H1 (cell line): ENCODE measurements at regions not wholly inside any gene's neighbourhood (a gene's known extent, or its start where the extent isn't known, plus 50 kb on each side); places are given as distances from the start of the nearest gene placed in this dataset.

Experiments used
- CTCF ChIA-PET: fragments of 300-600 bp; sonication (Branson Sonifier 250); formaldehyde crosslinking; loops from one replicate; lab custom pipeline; 2021; ENCODE audit not compliant: partially characterized antibody; lab: Charles Lee
- POLR2A ChIA-PET: fragments of 300-600 bp; sonication (Branson Sonifier 250); formaldehyde crosslinking; loops from one replicate; lab custom pipeline; 2021; ENCODE audit warnings: inconsistent platforms; ENCODE audit not compliant: partially characterized antibody; lab: Charles Lee
- DNase-seq, 2 experiments: peaks; one replicate each; pipeline versions ENCODE4 v3.0.0 to v3.0.0-alpha.2; 2010 to 2022; ENCODE audit warnings: low spot score in 2 of 2, low read depth in 1 of 2, mixed read lengths in 1 of 2
- FAIRE-seq: peaks from 2 replicates; lab custom pipeline; 2011; peaks lifted over from hg19 to GRCh38; lab: Jason Lieb, UNC
- H2AFZ ChIP-seq: 2 replicates; pipeline ENCODE4 v1.8.1; 2012; ENCODE audit warnings: low read length, inconsistent platforms
- H2AK5ac ChIP-seq: 2 replicates; pipeline ENCODE4 v1.6.1; 2013; ENCODE audit warnings: low read depth, low read length
- H2BK120ac ChIP-seq: replicated peaks from 2 replicates; pipeline ENCODE3; 2013; ENCODE audit warnings: low read depth, low read length, inconsistent platforms
- H2BK12ac ChIP-seq: 2 replicates; pipeline ENCODE4 v1.6.1; 2013; ENCODE audit warnings: low read depth, low read length
- H2BK15ac ChIP-seq: 2 replicates; pipeline ENCODE4 v1.6.1; 2013; ENCODE audit warnings: low read length
- H2BK20ac ChIP-seq: 2 replicates; pipeline ENCODE4 v1.6.1; 2013; ENCODE audit warnings: low read length
- H2BK5ac ChIP-seq: 2 replicates; pipeline ENCODE4 v1.6.1; 2013; ENCODE audit warnings: low read depth, low read length
- H3K14ac ChIP-seq: 2 replicates; pipeline ENCODE4 v1.6.1; 2013; ENCODE audit warnings: inconsistent platforms; ENCODE audit not compliant: insufficient read length
- H3K18ac ChIP-seq: 2 replicates; pipeline ENCODE4 v1.6.1; 2013; ENCODE audit warnings: low read length; ENCODE audit errors: extremely low read depth
- H3K23ac ChIP-seq: 2 replicates; pipeline ENCODE4 v1.6.1; 2013; ENCODE audit warnings: inconsistent platforms; ENCODE audit not compliant: insufficient read length
- H3K23me2 ChIP-seq: 2 replicates; pipeline ENCODE4 v1.6.1; 2013; ENCODE audit warnings: low read depth, low read length
- H3K27ac ChIP-seq: 2 replicates; pipeline ENCODE4 v1.6.1; 2011; ENCODE audit warnings: low read depth, low read length, inconsistent platforms
- H3K27me3 ChIP-seq, 4 experiments: replicated peaks in 1 of 4; 1 replicate in 1 of 4; 2 replicates in 3 of 4; pipeline versions ENCODE4 v1.6.1 to v1.8.1; 2011 to 2013; ENCODE audit warnings: low read length in 3 of 4, mild to moderate bottlenecking in 3 of 4, inconsistent platforms in 2 of 4, mixed read lengths in 2 of 4, moderate library complexity in 1 of 4; ENCODE audit not compliant: control insufficient read depth in 3 of 4, insufficient read depth in 3 of 4; ENCODE audit errors: extremely low read depth in 1 of 4
- H3K36me3 ChIP-seq, 4 experiments: 2 replicates each; pipeline versions ENCODE4 v1.6.1 to v1.8.1; 2011 to 2013; ENCODE audit warnings: mild to moderate bottlenecking in 4 of 4, low read length in 3 of 4, moderate library complexity in 2 of 4, control low read depth in 1 of 4, inconsistent platforms in 1 of 4; ENCODE audit not compliant: insufficient read depth in 4 of 4, control insufficient read depth in 2 of 4
- H3K4ac ChIP-seq: replicated peaks from 2 replicates; pipeline ENCODE3; 2013; ENCODE audit warnings: low read length, low read depth, mixed read lengths, inconsistent platforms; ENCODE audit not compliant: insufficient read length
- H3K4me1 ChIP-seq, 4 experiments: replicated peaks in 1 of 4; 1 replicate in 1 of 4; 2 replicates in 3 of 4; pipeline versions ENCODE4 v1.6.1 to v1.8.1; 2011 to 2013; ENCODE audit warnings: low read length in 3 of 4, inconsistent platforms in 2 of 4, mixed read lengths in 1 of 4; ENCODE audit not compliant: insufficient read depth in 4 of 4, control insufficient read depth in 3 of 4
- H3K4me2 ChIP-seq, 2 experiments: 2 replicates each; pipeline versions ENCODE4 v1.6.1 to v1.8.1; 2011 to 2013; ENCODE audit warnings: low read depth in 2 of 2, low read length in 2 of 2, control low read depth in 1 of 2, inconsistent platforms in 1 of 2, mild to moderate bottlenecking in 1 of 2; ENCODE audit not compliant: insufficient read depth in 1 of 2
- H3K4me3 ChIP-seq, 4 experiments: fragments of 200-600, 300-600 bp in 1 of 4; sonication (generic), shearing (Covaris generic), sonication (Bioruptor Twin) in 1 of 4; 2 replicates each; pipeline versions ENCODE4 v1.5.1 to v1.8.1; 2011 to 2016; ENCODE audit warnings: low read length in 4 of 4, low read depth in 3 of 4, control low read depth in 2 of 4, inconsistent platforms in 2 of 4, mild to moderate bottlenecking in 2 of 4, mixed read lengths in 1 of 4, moderate library complexity in 1 of 4; ENCODE audit not compliant: insufficient read depth in 2 of 4; ENCODE audit errors: extremely low read depth in 1 of 4
- H3K56ac ChIP-seq: replicated peaks from 2 replicates; pipeline ENCODE3; 2013; ENCODE audit warnings: low read depth, mild to moderate bottlenecking, mixed read lengths, low read length, inconsistent platforms; ENCODE audit not compliant: insufficient read length
- H3K79me1 ChIP-seq: 2 replicates; pipeline ENCODE4 v1.6.1; 2013; ENCODE audit warnings: low read depth, low read length, control low read depth
- H3K79me2 ChIP-seq, 2 experiments: 2 replicates each; pipeline versions ENCODE4 v1.6.1 to v1.8.1; 2012 to 2013; ENCODE audit warnings: low read length in 2 of 2, mild to moderate bottlenecking in 2 of 2, inconsistent platforms in 1 of 2; ENCODE audit not compliant: insufficient read depth in 2 of 2, control insufficient read depth in 1 of 2
- H3K9ac ChIP-seq, 4 experiments: replicated peaks in 1 of 4; 1 replicate in 1 of 4; 2 replicates in 3 of 4; pipeline versions ENCODE4 v1.6.1 to v1.8.1; 2011 to 2013; ENCODE audit warnings: low read depth in 3 of 4, low read length in 3 of 4, control low read depth in 2 of 4, mild to moderate bottlenecking in 2 of 4, moderate library complexity in 2 of 4, inconsistent platforms in 1 of 4; ENCODE audit errors: extremely low read depth in 1 of 4
- H3K9me3 ChIP-seq, 2 experiments: 2 replicates each; pipeline versions ENCODE4 v1.6.1 to v1.8.1; 2012 to 2013; ENCODE audit warnings: mild to moderate bottlenecking in 2 of 2, moderate library complexity in 2 of 2, control low read depth in 1 of 2, inconsistent platforms in 1 of 2, low read depth in 1 of 2, low read length in 1 of 2, mixed read lengths in 1 of 2; ENCODE audit not compliant: insufficient read depth in 2 of 2
- H4K20me1 ChIP-seq, 2 experiments: replicated peaks in 1 of 2; 2 replicates each; pipeline versions ENCODE3 to v1.8.1; 2011 to 2013; ENCODE audit warnings: inconsistent platforms in 2 of 2, low read length in 2 of 2, mild to moderate bottlenecking in 1 of 2; ENCODE audit not compliant: insufficient read depth in 2 of 2, control insufficient read depth in 1 of 2
- H4K5ac ChIP-seq: 2 replicates; pipeline ENCODE4 v1.6.1; 2013; ENCODE audit warnings: low read length, low read depth, mixed read lengths, inconsistent platforms; ENCODE audit not compliant: insufficient read length
- H4K8ac ChIP-seq: 2 replicates; pipeline ENCODE4 v1.8.0; 2013; ENCODE audit warnings: mild to moderate bottlenecking, moderate library complexity, low read length, inconsistent platforms; ENCODE audit not compliant: insufficient read depth; ENCODE audit errors: extremely low read depth
- H4K91ac ChIP-seq: replicated peaks from 2 replicates; pipeline ENCODE3; 2013; ENCODE audit warnings: low read length, mixed read lengths, inconsistent platforms; ENCODE audit not compliant: insufficient read length
- FOSL1 ChIP-seq: IDR thresholded peaks from 2 replicates; pipeline ENCODE4 v1.6.1; 2011; ENCODE audit warnings: mild to moderate bottlenecking, low read depth, low read length, moderate library complexity; ENCODE audit not compliant: insufficient read depth
- JUND ChIP-seq: IDR thresholded peaks from 2 replicates; pipeline ENCODE4 v1.6.1; 2011; ENCODE audit warnings: mild to moderate bottlenecking, improper control_type of control experiment, low read length
- WGBS, 2 experiments: shearing (Covaris generic) in 1 of 2; methylation state at CpG; one replicate each; pipeline versions ENCODE4 v1.1.6 to v1.1.7; 2013 to 2015; ENCODE audit warnings: low lambda C conversion rate in 2 of 2, mixed read lengths in 2 of 2, inconsistent platforms in 1 of 2, low coverage in 1 of 2, missing lambda C conversion rate in 1 of 2; ENCODE audit not compliant: insufficient replicate concordance in 2 of 2, insufficient coverage in 1 of 2, insufficient read length in 1 of 2; ENCODE audit errors: extremely low coverage in 1 of 2, missing lambda C conversion rate in 1 of 2; 5-methylcytosine and 5-hydroxymethylcytosine counted together

- no peak for DNase-seq
Measured at GRCh38 chr1:14522926-14523241, 75.6 kb upstream of the KAZN start.

More at GRCh38 chr1:14522926-14523241, 75.6 kb upstream of the KAZN start:
- H2BK20ac ChIP-seq: no peak overlapping the region
- POLR2A ChIA-PET: no interaction called here
- H3K4ac ChIP-seq: no peak overlapping the region
- no peaks in the 10 kb centered on the region for H4K20me1 ChIP-seq
- H3K27ac ChIP-seq: no peak overlapping the region
- H3K56ac ChIP-seq: no peak overlapping the region
- H3K4me2 ChIP-seq: no peak overlapping the region
- no peak overlapping the region for H3K14ac ChIP-seq
- TF ChIP-seq FOSL1 (no peak), JUND (peak; percentile 70; the same call in 1 of the 2 replicates)
- TF ChIP-seq, all 59 proteins: peak for 1
- H3K4me1 ChIP-seq: no peaks in the 10 kb centered on the region; a peak in 1 of 7 replicates
- H2BK12ac ChIP-seq: no peak overlapping the region
- H4K8ac ChIP-seq: no peak overlapping the region; the same call in 1 of the 2 replicates
- H2BK120ac ChIP-seq: no peak overlapping the region
- no peaks in the 10 kb centered on the region for H3K27me3 ChIP-seq
- no peak overlapping the region for H3K4me3 ChIP-seq
- no peak for FAIRE-seq
- no peak overlapping the region for H2AFZ ChIP-seq
- H4K91ac ChIP-seq: no peak overlapping the region
- H3K23me2 ChIP-seq: no peaks in the 10 kb centered on the region; the same call in 1 of the 2 replicates
- H3K36me3 ChIP-seq: no peaks in the 10 kb centered on the region
- CTCF ChIA-PET: interaction anchor here (1.0 to 1.4 kb wide), 5 partner anchors 12 to 524 kb away, joined by 3 to 5 read pairs (median 4); no protein-coding TSS in a partner anchor
- no peak overlapping the region for H2BK15ac ChIP-seq
- H3K18ac ChIP-seq: no peak overlapping the region
- no peaks in the 10 kb centered on the region for H3K79me2 ChIP-seq
- no peak overlapping the region for H2AK5ac ChIP-seq
- H2BK5ac ChIP-seq: no peak overlapping the region
- no peaks in the 10 kb centered on the region for H3K9me3 ChIP-seq
- H4K5ac ChIP-seq: no peak overlapping the region
- no peaks in the 10 kb centered on the region for H3K79me1 ChIP-seq
- no peak overlapping the region for H3K23ac ChIP-seq
- no peak overlapping the region for H3K9ac ChIP-seq
- 76% methylated on average over 4 of the region's 4 CpGs; no CpG with 5 or more reads in 1 of the 2 experiments for WGBS, 2 experiments
